Muscle of leg (tissue), 3 donors: ENCODE measurements at regions not wholly inside any gene's neighbourhood (a gene's known extent, or its start where the extent isn't known, plus 50 kb on each side); places are given as distances from the start of the nearest gene placed in this dataset.

ENCODE experiments used
- DNase-seq: peaks from one replicate; pipeline ENCODE4 v3.0.0; 2013
- H3K27ac ChIP-seq: one replicate; pipeline ENCODE4 v1.5.1; 2013; ENCODE audit warnings: mild to moderate bottlenecking, low read length, control low read depth
- H3K27me3 ChIP-seq: one replicate; pipeline ENCODE4 v1.6.1; 2013; ENCODE audit warnings: low read length; ENCODE audit not compliant: control insufficient read depth, insufficient read depth
- H3K36me3 ChIP-seq: one replicate; pipeline ENCODE4 v1.6.1; 2013; ENCODE audit warnings: low read length; ENCODE audit not compliant: control insufficient read depth, insufficient read depth
- H3K4me1 ChIP-seq: one replicate; pipeline ENCODE4 v1.6.1; 2013; ENCODE audit warnings: low read length; ENCODE audit not compliant: control insufficient read depth, insufficient read depth
- H3K4me3 ChIP-seq: one replicate; pipeline ENCODE4 v1.5.1; 2013; ENCODE audit warnings: low read length, control low read depth
- H3K9me3 ChIP-seq: replicated peaks from 2 replicates; pipeline ENCODE4 v1.6.1; 2013; ENCODE audit warnings: low read depth, low read length; ENCODE audit not compliant: control insufficient read depth
- WGBS: methylation state at CpG from one replicate; pipeline ENCODE4 v1.1.5; 2013; ENCODE audit warnings: missing lambda C conversion rate; ENCODE audit not compliant: insufficient coverage; 5-methylcytosine and 5-hydroxymethylcytosine counted together

- no peaks in the 10 kb centered on the region for H3K36me3 ChIP-seq
- no peak overlapping the region for H3K27ac ChIP-seq
- DNase-seq: no peak
- no peaks in the 10 kb centered on the region for H3K27me3 ChIP-seq
- H3K9me3 ChIP-seq: no peaks in the 10 kb centered on the region
- H3K4me1 ChIP-seq: no peaks in the 10 kb centered on the region
- H3K4me3 ChIP-seq: no peak overlapping the region
These were observed 805.8 kb upstream of the C9orf72 start for GRCh38 chr9:28379082-28379481.

- Histone ChIP-seq H3K9me3 (no peaks in the 10 kb centered on the region), H3K4me1 (no peaks in the 10 kb centered on the region), H3K27me3 (no peaks in the 10 kb centered on the region), H3K4me3 (no peak overlapping the region), H3K36me3 (no peaks in the 10 kb centered on the region), H3K27ac (no peak overlapping the region)
- no peak for DNase-seq
- WGBS: 63% methylated on average over 1 of the region's 3 CpGs
These were observed 816.1 kb upstream of the C9orf72 start for GRCh38 chr9:28389411-28389810.

GRCh38 chr9:28394774-28395173 lies 821.5 kb upstream of the C9orf72 start:
- H3K27me3 ChIP-seq: no peaks in the 10 kb centered on the region
- no peaks in the 10 kb centered on the region for H3K9me3 ChIP-seq
- H3K27ac ChIP-seq: no peak overlapping the region
- no peak overlapping the region for H3K4me3 ChIP-seq
- DNase-seq: no peak
- no peaks in the 10 kb centered on the region for H3K4me1 ChIP-seq
- H3K36me3 ChIP-seq: no peaks in the 10 kb centered on the region

GRCh38 chr9:28396058-28396457 lies 822.8 kb upstream of the C9orf72 start:
- H3K9me3 ChIP-seq: no peaks in the 10 kb centered on the region
- no peaks in the 10 kb centered on the region for H3K4me1 ChIP-seq
- WGBS: 100% methylated on average over 2 of the region's 4 CpGs
- H3K36me3 ChIP-seq: no peaks in the 10 kb centered on the region
- H3K4me3 ChIP-seq: no peak overlapping the region
- no peak overlapping the region for H3K27ac ChIP-seq
- H3K27me3 ChIP-seq: no peaks in the 10 kb centered on the region
- no peak for DNase-seq

- Histone ChIP-seq H3K27me3 (no peaks in the 10 kb centered on the region), H3K4me1 (no peaks in the 10 kb centered on the region), H3K27ac (no peak overlapping the region), H3K36me3 (no peaks in the 10 kb centered on the region), H3K4me3 (no peak overlapping the region), H3K9me3 (no peaks in the 10 kb centered on the region)
- WGBS: no CpG with 5 or more reads among the region's 3 CpGs
- peak; percentile 27 for DNase-seq
These were observed 834.1 kb upstream of the C9orf72 start for GRCh38 chr9:28407351-28407750.

- no CpG with 5 or more reads among the region's 1 CpG for WGBS
- DNase-seq: no peak
- Histone ChIP-seq H3K27ac (no peak overlapping the region), H3K9me3 (no peaks in the 10 kb centered on the region), H3K4me1 (no peaks in the 10 kb centered on the region), H3K36me3 (no peaks in the 10 kb centered on the region), H3K27me3 (no peaks in the 10 kb centered on the region), H3K4me3 (no peak overlapping the region)
These were observed 836.6 kb upstream of the C9orf72 start for GRCh38 chr9:28409919-28410318.

- no peak for DNase-seq
- no peaks in the 10 kb centered on the region for H3K4me1 ChIP-seq
- no peak overlapping the region for H3K4me3 ChIP-seq
- H3K9me3 ChIP-seq: no peaks in the 10 kb centered on the region
- H3K27me3 ChIP-seq: no peaks in the 10 kb centered on the region
- 33% methylated on average over 1 of the region's 3 CpGs for WGBS
- H3K36me3 ChIP-seq: no peaks in the 10 kb centered on the region
- no peak overlapping the region for H3K27ac ChIP-seq
These were observed 837.1 kb upstream of the C9orf72 start for GRCh38 chr9:28410411-28410810.

- WGBS: no CpG with 5 or more reads among the region's 1 CpG
These were observed 840.2 kb upstream of the C9orf72 start for GRCh38 chr9:28413471-28413870.

GRCh38 chr9:28423255-28423654 lies 850.0 kb upstream of the C9orf72 start:
- no peak for DNase-seq
- H3K27me3 ChIP-seq: no peaks in the 10 kb centered on the region
- no CpG with 5 or more reads among the region's 1 CpG for WGBS
- no peak overlapping the region for H3K27ac ChIP-seq
- no peak overlapping the region for H3K4me3 ChIP-seq
- H3K4me1 ChIP-seq: no peaks in the 10 kb centered on the region
- no peaks in the 10 kb centered on the region for H3K9me3 ChIP-seq
- H3K36me3 ChIP-seq: no peaks in the 10 kb centered on the region

More at GRCh38 chr9:28413471-28413870, 840.2 kb upstream of the C9orf72 start:
- Histone ChIP-seq H3K27ac (no peak overlapping the region), H3K36me3 (no peaks in the 10 kb centered on the region), H3K4me3 (no peak overlapping the region), H3K9me3 (no peaks in the 10 kb centered on the region), H3K4me1 (no peaks in the 10 kb centered on the region), H3K27me3 (no peaks in the 10 kb centered on the region)
- DNase-seq: no peak

GRCh38 chr9:28435456-28435855 lies 862.2 kb upstream of the C9orf72 start:
- Histone ChIP-seq H3K27ac (no peak overlapping the region), H3K9me3 (no peaks in the 10 kb centered on the region), H3K4me3 (no peak overlapping the region), H3K27me3 (no peaks in the 10 kb centered on the region), H3K4me1 (no peaks in the 10 kb centered on the region), H3K36me3 (no peaks in the 10 kb centered on the region)
- WGBS: no CpG with 5 or more reads among the region's 1 CpG
- no peak for DNase-seq

GRCh38 chr9:28439688-28440087 lies 866.4 kb upstream of the C9orf72 start:
- Histone ChIP-seq H3K9me3 (peaks cover 16% of the 10 kb centered on the region), H3K27ac (no peak overlapping the region), H3K36me3 (no peaks in the 10 kb centered on the region), H3K27me3 (no peaks in the 10 kb centered on the region), H3K4me1 (no peaks in the 10 kb centered on the region), H3K4me3 (no peak overlapping the region)
- no CpG with 5 or more reads among the region's 3 CpGs for WGBS
- no peak for DNase-seq
